ENCODE measurements at regions not wholly inside any gene's neighbourhood (a gene's known extent, or its start where the extent isn't known, plus 50 kb on each side); places are given as distances from the start of the nearest gene placed in this dataset.
A peak's percentile ranks its signal among the peaks of the same experiment; 100 is the strongest.

- H3K4me3 Mint-ChIP-seq = no peak overlapping the region
- H3K36me3 ChIP-seq (ENCODE audit: control insufficient read depth, insufficient read depth, low read length) = no peaks in the 10 kb centered on the region
- H3K27me3 ChIP-seq (ENCODE audit: control insufficient read depth, insufficient read depth, low read length, poor library complexity, severe bottlenecking) = no peaks in the 10 kb centered on the region
- no peaks in the 10 kb centered on the region for H3K36me3 Mint-ChIP-seq (ENCODE audit: low read depth)
- H3K9me3 ChIP-seq (ENCODE audit: control insufficient read depth, low read length) = no peaks in the 10 kb centered on the region
- no peak overlapping the region for H3K9ac ChIP-seq (ENCODE audit: extremely low read depth, low read length, poor library complexity, severe bottlenecking)
- 72 to 77% methylated on average over 10 to 11 of the region's 11 CpGs for WGBS, 2 experiments (ENCODE audit: insufficient coverage in 1 of 2, insufficient read length in 1 of 2)
- H3K27ac Mint-ChIP-seq = no peak overlapping the region
- H3K27me3 Mint-ChIP-seq (ENCODE audit: insufficient read depth) = no peaks in the 10 kb centered on the region
- no peak for TF ChIP-seq CTCF (conservative IDR thresholded peaks at IDR 0.05)
- no peaks in the 10 kb centered on the region for H3K4me1 ChIP-seq (ENCODE audit: control insufficient read depth, insufficient read depth, low read length)
- H3K27ac ChIP-seq (ENCODE audit: low read depth, low read length) = no peak overlapping the region
- no peak overlapping the region for H3K4me3 ChIP-seq (ENCODE audit: low read length)
- peak; percentile 87 for DNase-seq
- H3K4me1 Mint-ChIP-seq = peaks cover 3% of the 10 kb centered on the region
- H3K9me3 Mint-ChIP-seq = peaks cover 4% of the 10 kb centered on the region
Measured at GRCh38 chr2:479031-479430, 191.1 kb upstream of the ALKAL2 start.

GRCh38 chr2:471560-471959 is 183.7 kb upstream of the ALKAL2 start:
- Mint-ChIP-seq H3K4me1 (peaks cover 5% of the 10 kb centered on the region), H3K9me3 (peaks cover 10% of the 10 kb centered on the region), H3K27me3 (ENCODE audit: insufficient read depth) (peaks cover 40% of the 10 kb centered on the region), H3K27ac (no peak overlapping the region), H3K4me3 (no peak overlapping the region), H3K36me3 (ENCODE audit: low read depth) (no peaks in the 10 kb centered on the region)
- Histone ChIP-seq H3K4me3 (ENCODE audit: low read length) (no peak overlapping the region), H3K4me1 (ENCODE audit: control insufficient read depth, insufficient read depth, low read length) (no peaks in the 10 kb centered on the region), H3K36me3 (ENCODE audit: control insufficient read depth, insufficient read depth, low read length) (no peaks in the 10 kb centered on the region), H3K9me3 (ENCODE audit: control insufficient read depth, low read length) (peaks cover 11% of the 10 kb centered on the region), H3K27ac (ENCODE audit: low read depth, low read length) (no peak overlapping the region), H3K9ac (ENCODE audit: extremely low read depth, low read length, poor library complexity, severe bottlenecking) (no peak overlapping the region), H3K27me3 (ENCODE audit: control insufficient read depth, insufficient read depth, low read length, poor library complexity, severe bottlenecking) (peaks cover 25% of the 10 kb centered on the region)
- DNase-seq = no peak
- 96 to 100% methylated on average over 1 to 8 of the region's 8 CpGs for WGBS, 2 experiments (ENCODE audit: insufficient coverage in 1 of 2, insufficient read length in 1 of 2)
- TF ChIP-seq CTCF (conservative IDR thresholded peaks at IDR 0.05) = no peak

- H3K4me1 ChIP-seq (ENCODE audit: control insufficient read depth, insufficient read depth, low read length) = no peaks in the 10 kb centered on the region
- H3K9me3 ChIP-seq (ENCODE audit: control insufficient read depth, low read length) = peaks cover 11% of the 10 kb centered on the region
- H3K9ac ChIP-seq (ENCODE audit: extremely low read depth, low read length, poor library complexity, severe bottlenecking) = no peak overlapping the region
- Mint-ChIP-seq H3K4me1 (peaks cover 5% of the 10 kb centered on the region), H3K4me3 (no peak overlapping the region), H3K36me3 (ENCODE audit: low read depth) (no peaks in the 10 kb centered on the region), H3K27ac (no peak overlapping the region), H3K9me3 (peaks cover 9% of the 10 kb centered on the region), H3K27me3 (ENCODE audit: insufficient read depth) (peaks cover 55% of the 10 kb centered on the region)
- no peak overlapping the region for H3K27ac ChIP-seq (ENCODE audit: low read depth, low read length)
- TF ChIP-seq CTCF (conservative IDR thresholded peaks at IDR 0.05) = no peak
- H3K4me3 ChIP-seq (ENCODE audit: low read length) = no peak overlapping the region
- DNase-seq = no peak
- peaks cover 26% of the 10 kb centered on the region for H3K27me3 ChIP-seq (ENCODE audit: control insufficient read depth, insufficient read depth, low read length, poor library complexity, severe bottlenecking)
- 94 to 96% methylated on average over 5 to 16 of the region's 16 CpGs for WGBS, 2 experiments (ENCODE audit: insufficient coverage in 1 of 2, insufficient read length in 1 of 2)
- H3K36me3 ChIP-seq (ENCODE audit: control insufficient read depth, insufficient read depth, low read length) = no peaks in the 10 kb centered on the region
Measured at GRCh38 chr2:469514-469913, 181.6 kb upstream of the ALKAL2 start.
